Omental fat pad (tissue), 3 donors: ENCODE measurements at regions not wholly inside any gene's neighbourhood (a gene's known extent, or its start where the extent isn't known, plus 50 kb on each side); places are given as distances from the start of the nearest gene placed in this dataset.

Source experiments
- ATAC-seq: fragments of 150-250 bp; one replicate; pipeline ENCODE4 v1.9.1; 2016; ENCODE audit warnings: mild to moderate bottlenecking, moderate library complexity; ENCODE audit not compliant: low FRiP score
- DNase-seq: peaks from one replicate; pipeline ENCODE4 v3.0.0-alpha.2; 2019; ENCODE audit warnings: low spot score
- TF ChIP-seq, protein P1 (sequence below), 3 donors: fragments of 450-650 bp; IDR thresholded peaks; one replicate each; pipeline ENCODE4 v1.5.1; 2016 to 2017; ENCODE audit warnings: antibody characterized with exemption in 3 of 3, mild to moderate bottlenecking in 3 of 3, moderate library complexity in 2 of 3

DNA sequence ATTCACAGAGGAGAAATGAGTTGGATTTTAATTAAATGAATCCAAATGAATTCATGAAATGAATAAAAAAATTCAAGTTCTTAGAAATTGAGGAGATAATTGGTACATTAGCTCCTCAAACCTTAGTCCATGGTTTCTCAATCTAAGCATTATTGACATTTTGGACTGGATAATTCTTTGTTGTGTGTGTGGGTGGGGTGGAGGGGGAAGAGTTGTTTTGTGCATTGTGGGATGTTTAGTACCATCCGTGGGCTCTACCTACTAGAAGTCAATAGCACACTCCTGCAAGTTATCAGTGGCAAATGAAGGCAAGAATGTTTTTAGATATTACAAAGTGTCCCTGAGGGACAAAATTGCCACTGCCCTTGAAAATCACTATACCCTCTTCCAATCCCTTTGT lies 431.9 kb downstream of the PLPP3 start:
- no peak for ATAC-seq
- TF ChIP-seq, protein P1, sequence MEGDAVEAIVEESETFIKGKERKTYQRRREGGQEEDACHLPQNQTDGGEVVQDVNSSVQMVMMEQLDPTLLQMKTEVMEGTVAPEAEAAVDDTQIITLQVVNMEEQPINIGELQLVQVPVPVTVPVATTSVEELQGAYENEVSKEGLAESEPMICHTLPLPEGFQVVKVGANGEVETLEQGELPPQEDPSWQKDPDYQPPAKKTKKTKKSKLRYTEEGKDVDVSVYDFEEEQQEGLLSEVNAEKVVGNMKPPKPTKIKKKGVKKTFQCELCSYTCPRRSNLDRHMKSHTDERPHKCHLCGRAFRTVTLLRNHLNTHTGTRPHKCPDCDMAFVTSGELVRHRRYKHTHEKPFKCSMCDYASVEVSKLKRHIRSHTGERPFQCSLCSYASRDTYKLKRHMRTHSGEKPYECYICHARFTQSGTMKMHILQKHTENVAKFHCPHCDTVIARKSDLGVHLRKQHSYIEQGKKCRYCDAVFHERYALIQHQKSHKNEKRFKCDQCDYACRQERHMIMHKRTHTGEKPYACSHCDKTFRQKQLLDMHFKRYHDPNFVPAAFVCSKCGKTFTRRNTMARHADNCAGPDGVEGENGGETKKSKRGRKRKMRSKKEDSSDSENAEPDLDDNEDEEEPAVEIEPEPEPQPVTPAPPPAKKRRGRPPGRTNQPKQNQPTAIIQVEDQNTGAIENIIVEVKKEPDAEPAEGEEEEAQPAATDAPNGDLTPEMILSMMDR (IDR thresholded peaks at IDR 0.05): no peak

DNA sequence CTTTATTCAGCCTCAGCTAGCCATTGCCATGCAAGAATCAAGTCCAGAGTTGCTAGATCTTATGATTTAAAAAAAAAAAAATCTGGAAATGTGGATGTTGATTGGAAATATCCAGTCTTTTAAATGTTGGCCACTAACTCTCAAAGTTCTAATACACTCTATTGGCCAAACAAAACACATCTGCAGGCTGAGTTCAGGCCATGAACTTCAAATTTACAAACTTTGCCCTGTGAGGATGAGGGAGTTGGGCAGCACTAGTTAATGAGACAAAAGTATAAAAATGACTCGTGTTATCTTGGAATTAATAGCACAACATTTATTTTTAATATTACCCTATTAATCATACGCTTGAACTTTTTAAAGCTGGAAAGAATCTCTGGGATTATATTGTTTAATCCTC lies 432.3 kb downstream of the PLPP3 start:
- DNase-seq: no peak
- TF ChIP-seq, protein P1 (IDR thresholded peaks at IDR 0.05): no peak
- ATAC-seq: no peak

More for the DNA sequence above, 431.9 kb downstream of the PLPP3 start:
- no peak for DNase-seq

DNA sequence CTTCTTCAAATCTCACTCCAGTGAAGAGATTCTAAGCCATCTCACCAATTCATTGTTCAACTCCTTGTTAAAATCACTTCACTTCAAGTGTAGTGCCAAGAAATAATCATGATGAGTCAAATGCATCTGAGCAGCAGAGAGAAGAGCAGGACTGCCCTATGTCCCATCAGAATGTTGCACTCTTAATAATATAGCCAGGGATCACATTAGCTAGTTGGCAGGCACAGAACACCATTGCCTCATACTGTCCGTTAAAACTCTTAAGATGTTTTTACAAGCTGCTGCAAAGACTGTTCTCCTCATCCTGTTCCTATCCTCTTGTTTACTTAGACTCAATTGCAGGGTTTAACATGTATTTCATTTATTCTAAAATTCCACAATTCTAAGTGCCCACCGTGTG lies 432.9 kb downstream of the PLPP3 start:
- ATAC-seq: peak; percentile 41
- TF ChIP-seq, protein P1 (IDR thresholded peaks at IDR 0.05): no peak
- no peak for DNase-seq

DNA sequence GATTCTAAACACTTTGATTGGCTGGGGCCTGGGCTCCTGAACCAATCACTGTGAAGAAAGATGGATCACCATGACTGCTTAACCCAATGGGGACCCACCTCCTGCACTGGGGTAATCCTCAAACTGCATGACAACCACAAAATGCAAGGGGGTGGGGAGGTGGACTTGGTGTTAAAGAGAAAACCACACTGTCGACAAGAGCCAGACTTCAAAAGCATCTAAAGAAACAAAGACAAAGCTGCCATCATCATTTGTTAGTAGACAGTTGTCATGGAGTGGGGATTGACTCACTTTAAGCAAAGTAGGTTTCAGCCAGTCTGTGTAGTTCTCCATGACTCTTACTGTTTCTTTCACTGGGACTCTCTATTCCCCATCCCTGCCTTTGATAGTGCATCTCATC lies 433.8 kb downstream of the PLPP3 start:
- TF ChIP-seq, protein P1 (IDR thresholded peaks at IDR 0.05): no peak
- no peak for ATAC-seq
- no peak for DNase-seq

DNA sequence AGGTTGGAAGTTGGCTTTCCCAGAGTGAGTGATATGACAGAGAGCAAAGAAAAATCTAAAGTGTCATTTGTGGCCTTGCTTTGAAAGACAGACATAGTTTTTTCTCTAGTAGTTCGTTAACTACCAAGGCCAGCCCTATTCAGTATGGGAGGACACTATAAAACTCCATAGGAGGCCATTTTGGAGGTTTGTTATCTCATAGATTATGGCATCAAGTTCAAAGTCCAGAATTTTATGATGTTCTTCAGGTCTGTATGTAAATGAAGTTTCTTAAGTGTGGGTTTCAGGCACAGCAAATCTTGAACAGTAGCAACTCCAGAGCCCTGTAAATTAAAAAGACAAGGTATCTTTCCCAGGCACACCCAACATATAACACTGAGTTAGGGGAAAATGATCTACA lies 437.1 kb downstream of the PLPP3 start:
- TF ChIP-seq, protein P1 (IDR thresholded peaks at IDR 0.05): no peak
- ATAC-seq: no peak
- no peak for DNase-seq

DNA sequence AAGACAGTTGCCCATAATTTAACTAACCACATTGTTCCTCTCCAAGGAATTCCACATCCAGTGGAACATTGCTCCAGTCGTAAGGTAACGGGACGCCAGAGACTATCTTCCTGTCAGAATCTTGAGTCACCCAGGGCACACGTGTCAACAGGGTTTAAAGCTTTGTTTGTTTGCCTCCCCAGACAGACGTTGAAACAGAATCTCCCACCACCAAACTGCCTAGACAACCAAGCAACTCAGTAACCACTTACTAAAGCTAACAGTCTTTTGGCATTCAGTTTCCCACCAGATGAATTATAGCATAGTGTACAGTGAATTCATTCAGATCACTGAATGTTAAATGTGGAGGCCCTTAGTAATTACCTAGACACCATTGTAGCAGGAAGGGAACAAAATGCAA lies 439.5 kb downstream of the PLPP3 start:
- ATAC-seq: no peak
- no peak for DNase-seq
- TF ChIP-seq, protein P1 (IDR thresholded peaks at IDR 0.05): no peak

DNA sequence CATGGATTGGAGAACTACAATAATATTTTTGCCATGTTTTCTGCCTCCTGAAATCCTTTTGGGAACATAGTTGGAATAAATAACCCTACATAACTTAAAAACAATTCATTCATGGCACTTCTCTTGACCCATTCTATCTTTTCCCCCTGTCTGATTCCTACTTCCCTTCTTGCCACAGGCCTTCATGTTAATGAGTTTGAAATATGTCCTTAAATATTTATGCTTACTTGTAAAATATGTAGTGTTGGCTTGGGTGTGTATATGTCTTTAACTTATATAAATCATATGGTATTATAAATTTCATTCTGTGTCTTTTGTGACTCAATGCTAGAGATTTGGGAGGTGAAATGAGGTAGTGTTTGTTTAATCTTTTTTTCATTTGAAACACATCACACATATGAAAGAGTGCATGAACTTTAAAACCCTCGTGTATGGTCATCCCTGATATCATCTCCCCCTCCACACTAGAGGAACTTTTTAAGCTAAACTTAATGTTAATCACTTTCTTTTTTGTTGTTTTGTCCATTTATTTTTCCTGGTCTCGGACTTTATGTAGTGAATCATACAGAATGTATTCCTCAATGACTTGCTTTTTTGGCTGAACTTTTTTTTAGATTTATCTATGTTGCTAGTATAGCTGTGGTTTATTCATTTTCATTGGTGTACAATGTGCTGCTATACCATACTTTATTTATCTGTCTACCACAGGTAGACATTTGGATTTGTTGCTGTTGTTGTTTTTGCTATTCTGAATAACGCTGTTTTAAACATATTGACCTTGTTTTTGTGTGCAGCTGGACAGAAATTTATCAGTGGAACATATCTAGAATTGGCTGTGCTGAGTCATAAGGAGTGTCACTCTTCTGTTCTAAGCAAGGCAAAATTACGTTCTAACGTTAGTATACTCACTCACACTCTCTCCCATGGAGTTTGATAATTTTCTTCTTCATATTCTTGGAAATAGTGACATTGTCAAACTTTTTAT lies 441.6 kb downstream of the PLPP3 start:
- no peak for ATAC-seq
- TF ChIP-seq, protein P1 (IDR thresholded peaks at IDR 0.05): no peak
- no peak for DNase-seq
